ENCODE measurements at regions not wholly inside any gene's neighbourhood (a gene's known extent, or its start where the extent isn't known, plus 50 kb on each side); places are given as distances from the start of the nearest gene placed in this dataset.

DNA sequence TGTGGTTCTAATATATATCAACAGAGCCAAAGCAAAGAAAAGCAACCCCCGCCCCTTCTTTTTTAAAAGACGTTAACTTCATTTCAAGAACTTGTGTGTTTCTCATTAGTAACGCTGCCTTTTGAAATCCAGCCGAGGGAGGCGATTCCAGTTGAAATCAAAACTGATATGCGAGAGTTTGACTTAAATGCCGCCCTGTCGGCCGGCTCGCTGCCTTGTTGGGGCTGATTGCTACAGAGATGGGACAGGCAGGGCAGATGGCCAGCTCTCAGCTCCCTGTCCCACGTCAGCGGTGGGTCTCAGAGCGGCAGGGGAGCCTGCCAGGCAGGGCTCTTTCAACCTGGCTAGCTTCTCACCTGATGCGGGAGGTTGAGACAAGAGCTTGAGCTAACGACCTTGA lies 51.9 kb upstream of the ALX4 start:
- H3K4me3 ChIP-seq, result no peak overlapping the region
- no peaks in the 10 kb centered on the region for H3K9me3 ChIP-seq
- 46% methylated on average over 15 of the region's 15 CpGs for WGBS
- H3K36me3 ChIP-seq, result no peaks in the 10 kb centered on the region
- H3K27ac ChIP-seq, result no peak overlapping the region
- TF ChIP-seq EP300 (IDR thresholded peaks at IDR 0.05), result no peak
- TF ChIP-seq POLR2AphosphoS5 (IDR thresholded peaks at IDR 0.05), result no peak
- no peak for TF ChIP-seq POLR2A (IDR thresholded peaks at IDR 0.05)
- TF ChIP-seq, protein P1, sequence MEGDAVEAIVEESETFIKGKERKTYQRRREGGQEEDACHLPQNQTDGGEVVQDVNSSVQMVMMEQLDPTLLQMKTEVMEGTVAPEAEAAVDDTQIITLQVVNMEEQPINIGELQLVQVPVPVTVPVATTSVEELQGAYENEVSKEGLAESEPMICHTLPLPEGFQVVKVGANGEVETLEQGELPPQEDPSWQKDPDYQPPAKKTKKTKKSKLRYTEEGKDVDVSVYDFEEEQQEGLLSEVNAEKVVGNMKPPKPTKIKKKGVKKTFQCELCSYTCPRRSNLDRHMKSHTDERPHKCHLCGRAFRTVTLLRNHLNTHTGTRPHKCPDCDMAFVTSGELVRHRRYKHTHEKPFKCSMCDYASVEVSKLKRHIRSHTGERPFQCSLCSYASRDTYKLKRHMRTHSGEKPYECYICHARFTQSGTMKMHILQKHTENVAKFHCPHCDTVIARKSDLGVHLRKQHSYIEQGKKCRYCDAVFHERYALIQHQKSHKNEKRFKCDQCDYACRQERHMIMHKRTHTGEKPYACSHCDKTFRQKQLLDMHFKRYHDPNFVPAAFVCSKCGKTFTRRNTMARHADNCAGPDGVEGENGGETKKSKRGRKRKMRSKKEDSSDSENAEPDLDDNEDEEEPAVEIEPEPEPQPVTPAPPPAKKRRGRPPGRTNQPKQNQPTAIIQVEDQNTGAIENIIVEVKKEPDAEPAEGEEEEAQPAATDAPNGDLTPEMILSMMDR (IDR thresholded peaks at IDR 0.05), result no peak
- DNase-seq (ENCODE audit: low spot score in 2 of 2), result peak in 1 of 2 donors; percentile 81
- no peaks in the 10 kb centered on the region for H3K4me1 ChIP-seq
- H3K27me3 ChIP-seq, result peaks cover 21% of the 10 kb centered on the region

DNA sequence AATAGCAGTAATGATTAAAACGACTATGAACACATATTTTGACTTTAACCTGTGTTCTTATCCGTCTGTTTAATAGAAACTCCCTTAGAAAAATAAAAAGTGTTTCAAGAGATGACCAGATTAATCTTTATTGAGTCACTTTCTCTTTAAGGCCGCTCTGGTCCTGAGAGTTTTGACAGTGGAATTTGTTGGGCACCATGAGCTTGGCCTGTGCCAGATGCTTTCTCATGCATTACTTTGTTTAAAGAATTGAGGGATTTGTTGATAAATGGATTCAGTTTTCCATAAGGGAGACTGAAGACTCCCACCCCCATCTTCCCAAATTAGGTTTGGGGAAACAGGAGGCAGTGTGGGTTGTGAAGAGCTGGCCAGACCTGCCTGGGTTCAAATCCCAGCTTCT lies 53.2 kb upstream of the ALX4 start:
- no peaks in the 10 kb centered on the region for H3K9me3 ChIP-seq
- H3K27me3 ChIP-seq, result peaks cover 24% of the 10 kb centered on the region
- 83% methylated on average over 3 of the region's 3 CpGs for WGBS
- H3K4me3 ChIP-seq, result no peak overlapping the region
- H3K27ac ChIP-seq, result no peak overlapping the region
- no peak for DNase-seq (ENCODE audit: low spot score in 2 of 2)
- H3K4me1 ChIP-seq, result no peaks in the 10 kb centered on the region
- TF ChIP-seq POLR2AphosphoS5 (IDR thresholded peaks at IDR 0.05) (no peak), EP300 (IDR thresholded peaks at IDR 0.05) (no peak), POLR2A (IDR thresholded peaks at IDR 0.05) (no peak)
- no peaks in the 10 kb centered on the region for H3K36me3 ChIP-seq

DNA sequence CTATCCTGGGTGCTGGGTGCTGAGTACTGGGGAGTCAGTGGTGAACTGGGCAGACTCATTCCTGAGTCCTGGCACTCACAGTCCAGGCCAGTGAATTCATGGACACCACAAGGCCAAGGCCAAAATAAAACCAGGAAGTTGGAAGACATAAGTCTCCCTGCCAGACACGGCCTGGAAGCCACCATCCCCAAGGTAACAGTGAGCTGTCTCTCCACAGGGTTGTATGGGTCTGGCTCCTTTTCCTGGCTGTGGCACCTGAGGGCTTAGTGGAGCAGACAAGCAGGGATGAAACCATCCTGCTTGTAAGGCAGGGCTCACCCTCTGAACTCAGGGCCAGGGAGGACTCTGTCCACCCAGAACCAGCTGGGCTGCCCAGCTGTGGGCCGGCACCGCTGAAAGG lies 54.7 kb upstream of the ALX4 start:
- Histone ChIP-seq H3K4me1 (no peaks in the 10 kb centered on the region), H3K9me3 (no peaks in the 10 kb centered on the region), H3K27me3 (peaks cover 19% of the 10 kb centered on the region), H3K36me3 (no peaks in the 10 kb centered on the region), H3K4me3 (no peak overlapping the region), H3K27ac (no peak overlapping the region)
- DNase-seq (ENCODE audit: low spot score in 2 of 2), result no peak
- WGBS, result 88% methylated on average over 3 of the region's 3 CpGs
- TF ChIP-seq POLR2A (IDR thresholded peaks at IDR 0.05), result no peak
- no peak for TF ChIP-seq EP300 (IDR thresholded peaks at IDR 0.05)
- TF ChIP-seq, protein P1 (IDR thresholded peaks at IDR 0.05), result no peak
- TF ChIP-seq POLR2AphosphoS5 (IDR thresholded peaks at IDR 0.05), result no peak

DNA sequence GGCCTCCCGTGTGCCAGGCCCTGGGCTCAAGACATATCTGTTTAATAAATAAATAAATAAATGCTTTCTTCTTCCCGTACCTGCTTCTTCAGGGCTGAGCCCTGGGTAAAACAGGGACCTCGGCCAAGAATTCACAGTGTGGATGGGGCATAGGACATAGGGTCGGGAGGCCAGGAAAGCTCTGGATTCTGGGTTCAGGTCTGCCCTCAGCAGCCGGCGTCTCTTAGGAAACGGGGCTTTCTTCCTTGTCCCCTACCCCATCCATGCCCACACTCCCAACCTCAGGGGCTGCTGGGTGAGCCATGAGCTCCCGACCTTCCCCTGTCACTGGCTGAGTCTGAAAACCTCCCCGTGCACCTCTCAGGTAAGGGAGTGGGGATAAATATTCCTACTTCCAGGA lies 55.7 kb upstream of the ALX4 start:
- Histone ChIP-seq H3K27ac (no peak overlapping the region), H3K36me3 (no peaks in the 10 kb centered on the region), H3K4me1 (no peaks in the 10 kb centered on the region), H3K4me3 (no peak overlapping the region), H3K9me3 (no peaks in the 10 kb centered on the region), H3K27me3 (peaks cover 16% of the 10 kb centered on the region)
- TF ChIP-seq, protein P1 (IDR thresholded peaks at IDR 0.05), result no peak
- TF ChIP-seq POLR2A (IDR thresholded peaks at IDR 0.05) (no peak), EP300 (IDR thresholded peaks at IDR 0.05) (no peak), POLR2AphosphoS5 (IDR thresholded peaks at IDR 0.05) (no peak)
- WGBS, result 88% methylated on average over 8 of the region's 9 CpGs
- DNase-seq (ENCODE audit: low spot score in 2 of 2), result no peak

DNA sequence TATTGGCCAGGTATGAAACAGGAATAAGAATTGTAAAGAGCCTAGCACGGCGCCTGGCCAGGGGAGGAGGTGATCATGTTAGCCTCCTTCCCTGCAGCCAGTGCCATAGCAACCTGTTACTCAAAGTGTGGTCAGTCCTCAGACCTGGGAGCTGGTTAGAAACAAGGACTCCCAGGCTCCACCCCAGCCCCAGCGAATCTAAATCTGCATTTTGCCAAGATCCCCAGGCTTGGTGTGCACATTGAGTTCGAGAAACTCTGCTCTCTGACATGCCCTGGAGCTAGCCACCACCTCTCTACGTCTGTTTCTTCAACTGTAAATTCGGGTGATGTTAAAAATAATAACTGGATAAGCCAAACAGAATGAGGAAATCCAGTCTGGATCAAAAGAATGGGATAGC lies 56.1 kb upstream of the ALX4 start:
- peaks cover 16% of the 10 kb centered on the region for H3K27me3 ChIP-seq
- no peak overlapping the region for H3K4me3 ChIP-seq
- H3K27ac ChIP-seq, result no peak overlapping the region
- H3K9me3 ChIP-seq, result no peaks in the 10 kb centered on the region
- no peak for DNase-seq (ENCODE audit: low spot score in 2 of 2)
- TF ChIP-seq, protein P1 (IDR thresholded peaks at IDR 0.05), result no peak
- no peak for TF ChIP-seq EP300 (IDR thresholded peaks at IDR 0.05)
- TF ChIP-seq POLR2A (IDR thresholded peaks at IDR 0.05), result no peak
- TF ChIP-seq POLR2AphosphoS5 (IDR thresholded peaks at IDR 0.05), result no peak
- 54% methylated on average over 6 of the region's 6 CpGs for WGBS
- no peaks in the 10 kb centered on the region for H3K4me1 ChIP-seq
- no peaks in the 10 kb centered on the region for H3K36me3 ChIP-seq

DNA sequence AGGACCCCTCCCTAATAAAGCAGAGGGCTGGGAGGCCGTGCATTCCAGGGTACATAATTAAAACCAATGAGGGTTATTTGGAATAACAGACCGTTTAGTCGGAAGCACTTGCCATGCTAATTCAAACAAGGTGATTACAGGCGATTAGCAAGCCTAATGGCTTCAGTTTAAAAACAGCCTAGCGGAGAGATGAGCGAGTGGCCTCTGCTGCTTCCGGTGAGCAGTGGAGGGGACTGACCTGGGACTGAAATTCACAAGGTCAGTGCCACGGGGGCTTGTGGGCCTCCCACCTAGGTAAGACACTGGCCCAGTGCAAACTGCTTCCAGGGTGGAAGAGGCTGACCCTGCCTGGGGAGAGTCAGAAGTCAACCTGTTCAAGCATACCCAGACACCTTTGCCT lies 56.8 kb upstream of the ALX4 start:
- no peak overlapping the region for H3K27ac ChIP-seq
- H3K9me3 ChIP-seq, result no peaks in the 10 kb centered on the region
- H3K4me3 ChIP-seq, result no peak overlapping the region
- H3K36me3 ChIP-seq, result no peaks in the 10 kb centered on the region
- H3K27me3 ChIP-seq, result peaks cover 16% of the 10 kb centered on the region
- no peaks in the 10 kb centered on the region for H3K4me1 ChIP-seq
- DNase-seq (ENCODE audit: low spot score in 2 of 2), result no peak
- no peak for TF ChIP-seq POLR2A (IDR thresholded peaks at IDR 0.05)
- TF ChIP-seq, protein P1 (IDR thresholded peaks at IDR 0.05), result no peak
- no peak for TF ChIP-seq EP300 (IDR thresholded peaks at IDR 0.05)
- TF ChIP-seq POLR2AphosphoS5 (IDR thresholded peaks at IDR 0.05), result no peak
- WGBS, result 50% methylated on average over 8 of the region's 8 CpGs

All from suprapubic skin (tissue), 4 donors.